ENCODE measurements at regions not wholly inside any gene's neighbourhood (a gene's known extent, or its start where the extent isn't known, plus 50 kb on each side); places are given as distances from the start of the nearest gene placed in this dataset.

GRCh38 chr5:23216345-23216744, 291.1 kb upstream of the PRDM9 start:
- ChIA-PET POLR2A (no interaction called here), CTCF (no interaction called here)
- no peaks in the 10 kb centered on the region for H3K79me2 ChIP-seq (ENCODE audit: control insufficient read depth, insufficient read depth, low read length)
- no peaks in the 10 kb centered on the region for H3K36me3 ChIP-seq (ENCODE audit: control insufficient read depth in 2 of 2, extremely low read depth in 1 of 2, insufficient read depth in 2 of 2, low read length in 2 of 2)
- TF ChIP-seq POLR2A (IDR thresholded peaks at IDR 0.05; ENCODE audit: low read depth, low read length) (no peak), EZH2 (IDR thresholded peaks at IDR 0.05; ENCODE audit: borderline replicate concordance, low read depth, low read length, severe bottlenecking) (no peak), MYC (IDR thresholded peaks at IDR 0.05; ENCODE audit: low read depth, low read length) (no peak), POLR2AphosphoS5 (IDR thresholded peaks at IDR 0.05; ENCODE audit: insufficient read depth, low read depth, low read length) (no peak), CTCF (IDR thresholded peaks at IDR 0.05; ENCODE audit: extremely low read depth in 1 of 2, insufficient read depth in 1 of 2, low read depth in 1 of 2, low read length in 2 of 2) (no peak), FOS (IDR thresholded peaks at IDR 0.05; ENCODE audit: borderline replicate concordance, insufficient read depth, low read length) (no peak), MAX (IDR thresholded peaks at IDR 0.05; ENCODE audit: insufficient read depth, insufficient read length) (no peak), GATA2 (IDR thresholded peaks at IDR 0.05; ENCODE audit: insufficient read depth, insufficient read length, low read depth, low read length) (no peak), JUN (IDR thresholded peaks at IDR 0.05; ENCODE audit: borderline replicate concordance, insufficient read depth, insufficient read length, low read depth) (no peak)
- DNase-seq (ENCODE audit: low read depth, low spot score), result no peak
- H3K4me1 ChIP-seq (ENCODE audit: control insufficient read depth, extremely low read depth, insufficient read depth, low read length), result no peaks in the 10 kb centered on the region
- BruUV-seq (replicated peaks), result no TSS peak
- H3K4me2 ChIP-seq (ENCODE audit: insufficient read depth, low read length), result no peak overlapping the region
- intact Hi-C loops (cut with micrococcal nuclease), result no loop called here
- no peak overlapping the region for H3K4me3 ChIP-seq (replicated peaks in 1 of 3; ENCODE audit: insufficient read depth in 1 of 3, low read depth in 1 of 3, low read length in 3 of 3)
- H4K20me1 ChIP-seq (replicated peaks; ENCODE audit: control insufficient read depth, extremely low read depth, insufficient read depth, low read length), result no peaks in the 10 kb centered on the region
- dilution Hi-C loops (cut with MboI; ENCODE audit: extremely low pct_ligation_motif_present, low sequenced_read_pairs), result no loop called here
- H2AFZ ChIP-seq (ENCODE audit: low read depth, low read length), result no peak overlapping the region
- no peaks in the 10 kb centered on the region for H3K27me3 ChIP-seq (ENCODE audit: control insufficient read depth in 2 of 2, insufficient read depth in 2 of 2, low read length in 2 of 2)
- H3K9ac ChIP-seq (replicated peaks; ENCODE audit: extremely low read depth, insufficient read depth, low read length), result no peak overlapping the region
- no peaks in the 10 kb centered on the region for H3K9me1 ChIP-seq (replicated peaks; ENCODE audit: control insufficient read depth, extremely low read depth, insufficient read depth, low read length)
- H3K27ac ChIP-seq (ENCODE audit: insufficient read depth, low read depth, low read length), result no peak overlapping the region
- no peak for FAIRE-seq
- H3K9me3 ChIP-seq (replicated peaks; ENCODE audit: control insufficient read depth, insufficient read depth, low read length), result peaks cover 5% of the 10 kb centered on the region
